HG02798 (cell line): ENCODE measurements at regions not wholly inside any gene's neighbourhood (a gene's known extent, or its start where the extent isn't known, plus 50 kb on each side); places are given as distances from the start of the nearest gene placed in this dataset.
A peak's percentile ranks its signal among the peaks of the same experiment; 100 is the strongest.
"Not testable (repeated sequence)": the region's sequence is repeated elsewhere in the genome, so short reads cannot be mapped to it uniquely, and the experiment has no call there.

ENCODE experiments used
- ATAC-seq: cut with Tn5 transposase; IDR thresholded peaks from one replicate; pipeline ENCODE4 v1.9.1; 2021; ENCODE audit warnings: mild to moderate bottlenecking; ENCODE audit not compliant: unreplicated experiment, poor library complexity

DNA sequence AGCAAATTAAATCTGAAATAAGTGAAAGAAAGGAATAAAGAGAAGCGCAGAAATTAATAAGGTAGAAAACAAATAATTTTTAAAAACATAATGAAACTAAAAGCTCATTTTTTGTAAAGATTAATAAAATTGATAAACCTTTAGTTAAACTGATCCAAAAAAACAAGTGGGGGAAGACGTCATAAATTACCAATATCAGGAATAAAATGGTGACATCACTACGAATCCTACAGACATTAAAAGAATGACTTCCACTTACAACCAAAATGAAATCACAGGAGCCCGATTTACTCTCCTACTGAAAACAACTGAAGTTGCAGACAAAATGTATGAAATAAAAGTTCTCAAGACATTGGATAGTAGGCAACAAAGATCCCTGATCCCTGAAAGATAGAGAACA, 68.1 kb upstream of the IFFO2 start:
- no peak for ATAC-seq

DNA sequence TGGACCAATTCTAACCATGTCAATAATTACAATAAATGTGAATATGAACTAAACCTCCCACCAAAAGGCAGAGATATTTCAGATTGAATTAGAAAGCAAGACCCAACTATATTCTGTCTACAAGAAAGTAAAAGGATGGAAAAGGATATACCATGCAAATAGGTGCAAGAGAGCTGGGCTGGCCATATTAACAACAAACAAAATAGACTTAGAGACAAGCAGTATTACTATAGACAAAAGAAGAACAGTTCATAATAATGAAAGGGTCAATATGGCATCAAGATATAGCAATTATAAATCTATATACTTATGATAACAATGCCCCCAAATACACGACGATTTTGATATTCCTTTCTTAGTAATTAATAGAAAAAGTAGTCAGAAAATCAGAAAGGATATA, 67.3 kb upstream of the IFFO2 start:
- ATAC-seq = no peak

DNA sequence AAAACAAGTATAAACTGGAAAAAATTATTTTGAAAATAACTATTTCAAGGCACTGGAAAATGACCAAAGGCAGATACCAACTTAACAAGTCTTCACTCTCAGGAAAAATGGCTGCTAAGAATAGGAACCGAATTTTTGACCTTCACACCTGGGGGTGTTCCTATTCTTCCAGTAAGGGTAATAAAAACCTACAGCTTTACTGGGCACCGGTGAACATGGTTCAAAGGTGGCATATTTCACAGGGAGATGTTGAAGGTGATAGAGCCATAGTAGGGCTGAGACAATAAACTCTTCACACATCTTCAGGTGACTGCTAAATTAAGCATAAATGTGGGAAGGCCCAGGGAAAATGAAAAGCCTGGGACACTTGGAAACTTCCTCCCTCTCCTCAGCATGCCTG, 65.4 kb upstream of the IFFO2 start:
- ATAC-seq = no peak

DNA sequence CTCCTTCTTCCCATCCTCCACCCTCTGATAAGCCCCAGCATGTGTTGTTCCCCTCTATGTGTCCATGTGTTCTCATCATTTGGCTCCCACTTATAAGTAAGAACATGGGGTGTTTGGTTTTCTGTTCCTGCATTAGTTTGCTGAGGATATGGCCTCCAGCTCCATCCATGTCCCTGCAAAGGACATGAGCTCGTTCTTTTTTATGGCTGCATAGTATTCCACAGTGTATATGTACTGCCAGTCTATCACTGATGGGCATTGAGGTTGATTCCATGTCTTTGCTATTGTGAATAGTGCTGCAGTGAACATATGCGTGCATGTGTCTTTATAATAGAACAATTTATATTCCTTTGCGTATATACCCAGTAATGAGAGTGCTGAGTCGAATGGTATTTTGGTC, 62.8 kb upstream of the IFFO2 start:
- ATAC-seq = not testable (repeated sequence)

DNA sequence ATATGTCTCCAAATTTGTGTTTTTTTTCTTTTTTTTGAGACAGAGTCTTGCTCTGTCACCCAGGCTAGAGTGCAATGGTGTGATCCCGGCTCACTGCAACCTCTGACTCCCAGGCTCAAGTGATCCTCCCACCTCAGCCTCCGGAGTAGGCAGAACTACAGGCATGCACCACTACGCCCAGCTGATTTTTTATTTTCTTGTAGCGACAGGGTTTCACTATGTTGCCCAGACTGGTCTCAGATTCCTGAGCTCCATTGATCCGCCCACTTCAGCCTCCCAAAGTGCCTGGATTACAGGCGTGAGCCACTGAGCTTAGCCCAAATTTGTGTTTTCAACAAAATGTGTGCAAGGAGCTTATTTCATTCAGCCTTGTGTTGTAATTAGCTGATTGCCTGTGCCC, 59.0 kb upstream of the IFFO2 start:
- no peak for ATAC-seq

GRCh38 chr1:19014765-19015164, 58.3 kb upstream of the IFFO2 start:
- no peak for ATAC-seq

- ATAC-seq = no peak
Measured at GRCh38 chr1:19013826-19014548, 57.5 kb upstream of the IFFO2 start.

- no peak for ATAC-seq
Measured at GRCh38 chr1:19011845-19012231, 55.4 kb upstream of the IFFO2 start.

DNA sequence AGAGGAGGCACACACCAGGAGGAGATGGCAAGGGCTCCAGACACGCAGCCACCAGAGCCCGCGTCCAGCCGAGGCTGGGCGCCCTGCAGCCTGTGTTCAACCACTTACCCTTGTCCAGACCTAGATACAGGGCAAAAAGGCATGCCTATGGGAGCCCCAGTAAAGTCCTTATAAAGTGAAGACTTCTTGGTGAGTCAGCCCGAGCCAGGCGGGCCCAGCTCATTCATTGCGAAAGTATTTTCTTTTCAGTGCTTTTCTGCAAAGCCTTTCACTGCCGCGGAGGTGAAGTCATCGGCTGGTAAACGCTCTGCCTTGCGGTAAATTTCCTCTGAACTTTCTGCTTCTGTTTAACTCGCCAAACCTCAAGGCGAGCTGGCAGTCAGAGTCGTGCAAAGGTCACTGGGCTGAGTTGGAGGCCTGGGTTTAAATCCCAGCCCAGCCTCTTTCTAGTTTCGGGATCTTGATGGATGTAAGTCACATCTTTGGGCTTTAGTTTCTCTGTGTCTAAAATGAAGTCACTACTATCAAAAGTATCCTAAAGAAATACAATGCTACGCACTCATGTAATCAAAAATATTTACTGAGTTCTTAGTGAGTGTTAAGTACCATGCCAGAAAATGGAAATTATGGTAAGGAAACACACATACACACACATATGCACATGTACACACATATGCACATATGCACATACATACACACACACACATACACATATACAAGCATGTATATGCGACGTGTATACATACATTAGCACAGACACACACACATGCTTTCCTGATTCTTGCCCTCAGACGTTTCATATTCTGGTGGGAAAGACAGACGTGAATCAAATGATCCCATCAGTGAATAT, 54.7 kb upstream of the IFFO2 start:
- peak; percentile 53 for ATAC-seq

DNA sequence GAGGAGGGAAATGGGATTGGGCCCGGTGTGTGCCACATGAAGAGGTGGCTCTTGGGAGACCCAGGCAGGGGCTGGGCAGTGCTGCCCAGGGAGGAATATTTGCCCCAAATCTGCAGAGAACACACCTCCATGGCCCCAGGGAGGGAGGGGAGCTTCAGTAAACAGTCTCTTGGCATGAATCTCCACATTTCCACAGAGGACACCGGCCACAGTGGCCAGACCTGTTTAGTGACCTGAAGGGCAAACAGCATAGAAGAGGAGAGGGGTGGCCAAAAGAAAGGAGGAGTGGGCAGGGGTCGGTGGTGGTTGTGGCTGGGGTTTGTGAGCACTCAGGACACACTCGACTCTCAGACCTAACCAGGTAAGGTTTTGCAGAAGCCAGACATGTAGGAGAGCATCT, 54.0 kb upstream of the IFFO2 start:
- no peak for ATAC-seq

DNA sequence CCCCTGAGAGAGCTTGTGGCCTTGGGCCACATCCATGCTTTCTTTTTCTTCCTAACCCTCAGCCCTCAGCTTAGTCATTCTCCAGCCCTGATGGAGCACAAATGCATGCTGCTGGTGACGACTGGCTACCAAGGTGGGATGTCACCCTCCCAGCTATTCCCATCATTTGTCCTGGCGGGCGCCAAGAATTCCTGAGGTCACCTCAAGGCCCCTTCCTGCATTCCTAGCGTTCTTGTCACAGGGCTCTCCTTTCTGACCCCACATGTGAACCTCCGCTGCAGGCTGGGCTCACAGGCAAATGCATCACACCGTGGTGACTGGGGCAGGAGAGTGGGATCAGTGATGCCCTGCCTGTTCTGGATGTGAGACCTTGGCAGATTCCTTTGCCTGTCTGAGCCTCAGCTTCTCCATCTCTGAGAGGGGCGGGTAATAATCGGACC, 53.4 kb upstream of the IFFO2 start:
- no peak for ATAC-seq

- ATAC-seq = no peak
Measured at GRCh38 chr1:19009126-19009881, 52.8 kb upstream of the IFFO2 start.

DNA sequence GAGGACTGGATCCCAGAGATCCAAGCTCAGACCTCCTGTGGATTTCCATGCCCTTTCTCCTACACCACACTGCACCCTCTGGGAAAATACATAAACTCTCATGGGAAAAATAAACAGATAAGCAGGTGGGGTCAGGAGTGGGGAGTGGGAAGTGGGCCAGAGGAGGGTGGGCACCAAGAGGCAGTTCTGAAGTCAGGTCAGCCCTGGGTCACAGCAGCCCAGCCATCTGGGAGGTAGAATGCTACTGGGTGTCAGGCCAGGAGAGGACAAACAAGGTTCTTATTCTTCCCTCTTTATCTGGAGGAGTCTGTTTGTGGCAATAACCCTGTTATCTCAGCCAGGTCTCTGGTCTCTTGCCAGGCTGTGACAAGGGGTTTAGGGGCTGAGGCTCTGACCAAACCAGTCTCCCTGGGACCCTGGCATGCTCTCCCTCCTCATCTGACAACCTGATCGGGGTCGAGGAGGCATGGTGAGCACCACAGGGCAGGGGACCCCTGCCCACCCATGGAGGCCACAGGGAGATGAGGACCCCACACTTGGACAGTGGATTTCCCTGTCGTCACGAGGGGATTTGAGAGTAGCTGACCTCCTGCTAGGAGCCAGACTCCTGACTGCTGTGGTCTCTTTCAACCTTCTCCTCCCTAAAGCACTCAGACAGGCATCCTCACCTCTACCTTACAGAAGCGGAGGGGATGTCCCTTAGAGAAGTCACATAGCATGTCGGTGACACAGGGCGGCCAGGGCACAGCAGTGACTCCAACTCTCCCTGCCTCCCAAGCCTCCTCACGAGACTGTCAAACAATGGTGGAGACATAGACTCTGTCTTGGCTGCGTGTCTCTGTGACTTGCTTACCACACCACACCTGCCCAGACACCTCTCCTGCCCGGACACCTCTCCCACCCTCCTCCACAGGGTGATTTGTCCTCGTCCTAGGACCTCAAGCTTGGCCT, 51.3 kb upstream of the IFFO2 start:
- no peak for ATAC-seq

- no peak for ATAC-seq
Measured at GRCh38 chr1:19006837-19007271, 50.4 kb upstream of the IFFO2 start.
